GM19099 (cell line): ENCODE measurements at regions not wholly inside any gene's neighbourhood (a gene's known extent, or its start where the extent isn't known, plus 50 kb on each side); places are given as distances from the start of the nearest gene placed in this dataset.

Experiments
- POLR2A ChIP-seq: IDR thresholded peaks from 3 replicates; pipeline ENCODE4 v1.6.1; 2011; ENCODE audit warnings: low read depth; ENCODE audit not compliant: insufficient read length; ENCODE audit errors: extremely low read depth

DNA sequence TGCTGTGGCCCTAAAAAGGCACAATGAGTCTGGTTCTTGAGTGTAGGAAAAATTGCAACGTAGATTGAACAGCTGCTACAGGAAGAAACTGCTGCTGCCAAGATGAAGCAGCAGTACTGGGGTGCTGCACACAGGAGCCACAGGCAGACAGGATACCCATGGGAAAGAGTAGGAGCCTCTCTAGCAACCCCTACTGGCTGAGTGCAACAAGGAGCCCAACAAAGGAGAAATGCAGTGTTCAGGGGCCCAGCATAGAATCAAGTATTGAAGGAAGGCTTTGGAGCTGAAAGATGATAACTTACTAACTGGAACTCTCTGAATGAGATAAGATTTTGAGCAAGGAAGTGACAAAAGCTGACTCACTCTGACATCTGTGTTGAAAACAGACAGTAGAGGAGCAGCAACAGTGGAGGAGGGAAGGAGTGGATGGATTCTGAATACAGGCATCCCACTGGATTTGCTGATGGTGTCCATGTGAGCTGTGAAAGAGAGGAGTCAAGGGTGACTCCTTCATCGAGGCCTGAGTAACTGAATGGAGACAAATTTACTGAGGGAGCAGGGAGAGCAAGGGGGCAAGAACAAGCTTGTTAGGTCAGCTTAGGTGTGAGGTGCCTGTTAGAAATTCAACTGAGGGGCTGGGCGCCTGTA, 534.7 kb upstream of the JARID2 start:
- TF ChIP-seq POLR2A, result no peak

DNA sequence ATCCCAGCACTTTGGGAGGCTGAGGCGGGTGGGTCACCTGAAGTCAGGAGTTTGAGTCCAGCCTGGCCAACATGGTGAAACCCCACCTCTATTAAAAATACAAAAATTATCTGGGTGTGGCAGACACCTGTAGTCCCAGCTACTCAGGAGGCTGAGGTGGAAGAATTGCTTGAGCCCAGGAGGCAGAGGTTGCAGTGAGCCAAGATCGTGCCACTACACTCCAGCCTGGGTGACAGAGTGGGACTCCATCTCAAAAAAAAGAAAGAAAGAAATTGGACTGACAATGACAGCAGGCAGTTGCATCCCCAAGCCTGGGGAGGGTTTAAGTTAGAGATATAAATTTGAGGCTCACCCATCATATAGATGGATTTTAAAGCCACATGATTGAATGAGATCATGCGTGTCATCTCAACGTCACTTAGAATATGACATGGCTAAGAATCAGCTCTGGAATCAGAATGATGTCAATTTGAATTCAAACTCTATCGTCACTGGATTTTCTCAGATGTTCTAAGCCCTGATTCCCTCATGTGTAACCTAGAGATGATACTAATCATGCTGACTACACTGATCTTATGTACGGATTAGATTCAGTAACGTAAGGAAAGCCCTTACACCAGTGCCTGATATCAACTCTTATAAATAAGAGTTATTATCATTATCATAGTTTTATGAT, 534.0 kb upstream of the JARID2 start:
- no peak for TF ChIP-seq POLR2A

DNA sequence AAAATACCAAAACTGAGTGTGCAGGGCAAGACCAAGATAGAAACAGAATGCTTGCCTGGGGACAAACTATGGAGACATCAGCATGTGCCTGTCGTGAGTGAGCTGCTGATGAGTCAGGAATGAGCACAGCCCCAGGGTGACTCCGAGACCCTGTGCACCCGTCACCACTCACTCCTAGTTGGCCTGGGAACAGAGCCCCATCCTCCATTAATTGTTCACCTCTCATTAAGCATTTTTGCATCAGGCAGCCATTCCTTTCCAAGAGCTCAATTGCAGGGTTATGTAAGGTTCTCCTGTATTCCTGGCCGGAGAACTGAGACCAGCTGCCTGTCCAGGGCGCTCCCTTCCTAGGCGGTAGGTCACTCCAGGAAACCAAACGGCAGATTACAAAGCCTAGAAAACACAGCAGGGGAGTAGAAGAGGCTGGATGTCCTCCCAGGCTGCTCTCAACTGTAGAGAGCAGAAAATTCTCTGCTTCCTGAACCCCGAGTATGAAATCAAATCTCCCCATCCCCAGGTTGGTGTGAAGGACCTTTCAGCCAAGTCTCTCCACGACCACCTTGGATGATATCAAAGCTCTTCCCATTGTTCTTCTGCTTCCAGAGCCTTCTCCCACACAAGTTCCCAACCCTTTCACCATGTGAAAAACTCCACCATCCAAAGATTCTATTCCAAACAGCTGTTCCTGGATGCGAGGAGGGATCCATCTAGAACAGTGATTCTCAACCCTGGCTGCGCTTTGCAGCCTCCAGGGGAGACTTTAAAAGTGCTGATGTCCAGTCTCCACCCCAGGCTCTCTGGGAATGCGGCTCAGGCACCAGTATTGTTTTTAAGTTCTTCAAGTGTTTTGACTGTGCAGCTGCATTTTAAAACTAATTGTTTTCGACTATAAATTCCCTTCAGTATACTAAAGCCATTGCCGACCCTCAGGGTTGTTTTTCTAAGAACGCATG, 532.6 kb upstream of the JARID2 start:
- no peak for TF ChIP-seq POLR2A

DNA sequence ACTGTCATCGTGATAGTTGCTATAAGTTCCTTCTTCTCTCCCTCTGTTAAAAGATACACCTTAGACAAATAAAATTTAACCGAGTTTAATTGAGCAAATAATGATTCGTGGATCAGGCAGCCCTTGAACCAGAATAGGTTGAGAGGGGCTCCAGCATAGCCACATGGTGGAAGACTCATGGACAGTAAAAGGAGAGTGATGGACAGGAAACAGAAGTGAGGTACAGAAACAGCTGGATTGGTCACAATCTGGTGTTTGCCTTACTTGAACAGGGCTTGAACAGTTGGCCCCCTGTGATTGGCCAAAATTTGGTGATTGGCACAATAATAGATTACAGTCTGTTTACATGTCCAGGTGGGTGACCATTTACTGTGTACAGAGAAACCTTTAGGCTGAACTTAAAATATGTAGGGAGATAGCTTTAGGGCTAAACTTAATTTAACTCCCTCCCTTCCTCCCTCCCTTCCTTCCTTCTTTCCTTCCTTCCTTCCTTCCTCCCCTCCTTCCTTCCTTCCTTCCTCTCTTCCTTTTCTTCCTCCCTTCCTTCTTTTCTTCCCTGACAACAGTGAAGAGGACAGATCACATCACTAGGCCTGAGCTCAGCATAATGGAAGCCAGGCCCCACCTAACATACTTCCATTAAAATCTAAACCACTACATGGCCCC, 531.8 kb upstream of the JARID2 start:
- no peak for TF ChIP-seq POLR2A

DNA sequence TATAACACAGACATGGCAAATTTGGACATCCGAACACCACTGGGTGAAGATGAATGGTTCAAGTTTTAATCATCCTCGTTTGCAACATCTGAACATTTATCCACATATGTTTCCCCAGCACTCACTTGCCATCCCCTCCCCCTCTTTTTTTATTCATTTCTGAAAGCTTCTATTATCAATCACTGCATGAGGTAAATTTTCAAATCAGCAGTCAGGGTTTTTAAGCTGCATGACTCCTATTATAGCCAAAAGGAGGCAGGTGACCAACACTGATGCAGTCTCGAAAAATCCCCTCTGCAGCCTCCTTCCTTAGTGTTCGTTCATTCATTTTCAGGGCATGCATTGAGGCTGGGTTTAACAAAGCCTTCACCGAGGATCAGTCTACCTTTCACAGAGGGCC, 530.8 kb upstream of the JARID2 start:
- no peak for TF ChIP-seq POLR2A

DNA sequence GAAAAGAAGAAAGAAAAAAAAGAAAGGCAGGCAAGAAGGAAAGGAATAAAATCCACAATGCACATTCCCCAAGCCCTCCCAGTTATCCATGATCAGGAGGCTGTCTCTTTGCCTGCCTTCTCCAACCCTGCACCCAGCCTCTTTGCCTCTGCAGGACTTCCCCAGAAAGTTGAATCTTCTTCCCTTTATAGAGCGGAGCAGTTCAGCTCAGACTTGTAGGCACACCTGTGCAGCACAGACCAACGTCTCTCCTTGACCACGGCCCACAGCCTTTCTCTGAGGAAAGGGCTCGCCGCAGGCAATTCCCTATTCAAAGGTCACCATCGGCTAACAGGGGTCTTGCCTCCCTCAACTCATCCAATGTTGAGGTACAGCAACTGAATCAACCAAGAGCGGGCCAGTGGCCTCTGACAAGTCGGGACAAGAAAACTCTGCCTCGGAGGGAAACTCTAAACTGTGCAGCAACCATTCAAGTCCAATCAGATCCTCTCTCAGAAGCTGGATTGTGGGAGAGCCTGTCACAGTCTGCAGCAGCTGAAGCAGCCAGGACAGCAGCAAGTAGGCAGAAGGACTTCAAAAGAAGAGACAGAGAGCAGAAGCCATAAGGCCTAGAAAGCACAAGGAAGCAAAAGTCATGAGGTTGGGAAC, 529.2 kb upstream of the JARID2 start:
- no peak for TF ChIP-seq POLR2A

DNA sequence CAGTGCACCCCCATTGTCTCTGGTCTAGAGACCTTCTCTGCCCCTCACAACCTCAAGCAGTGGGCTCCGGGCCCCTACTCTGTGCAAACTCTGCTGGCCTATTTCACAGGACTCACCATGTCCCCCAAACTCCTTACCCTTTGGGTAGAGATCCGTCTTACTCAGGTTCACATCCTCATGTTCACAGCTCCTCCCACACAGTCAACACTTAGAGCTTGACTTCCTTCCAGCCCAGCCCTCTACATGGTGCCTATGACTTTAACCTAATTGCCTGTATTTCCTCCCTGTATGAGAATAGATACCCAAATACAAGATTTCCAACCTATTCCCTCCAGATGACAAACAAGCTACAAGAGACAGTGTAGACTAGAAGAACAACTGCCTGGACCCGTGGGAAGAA, 528.6 kb upstream of the JARID2 start:
- TF ChIP-seq POLR2A, result no peak

DNA sequence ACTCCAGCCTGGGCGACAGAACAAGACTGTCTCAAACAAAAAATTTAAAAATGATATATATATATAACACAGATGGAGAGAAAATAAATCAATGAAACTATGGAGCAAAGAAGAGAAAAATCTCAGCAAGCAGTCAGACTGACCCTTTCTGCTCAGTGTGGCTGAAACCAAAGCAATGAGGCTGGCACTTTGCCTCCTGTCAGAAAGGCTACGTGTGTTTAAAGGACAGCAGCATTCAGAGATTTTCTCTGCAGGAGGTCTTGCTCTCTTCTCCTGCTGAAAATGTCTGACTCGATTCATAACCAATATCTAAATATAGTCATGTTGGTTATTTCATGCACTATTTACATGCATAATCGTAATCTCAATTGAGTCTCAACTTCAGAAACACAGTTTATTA, 527.0 kb upstream of the JARID2 start:
- TF ChIP-seq POLR2A, result no peak

DNA sequence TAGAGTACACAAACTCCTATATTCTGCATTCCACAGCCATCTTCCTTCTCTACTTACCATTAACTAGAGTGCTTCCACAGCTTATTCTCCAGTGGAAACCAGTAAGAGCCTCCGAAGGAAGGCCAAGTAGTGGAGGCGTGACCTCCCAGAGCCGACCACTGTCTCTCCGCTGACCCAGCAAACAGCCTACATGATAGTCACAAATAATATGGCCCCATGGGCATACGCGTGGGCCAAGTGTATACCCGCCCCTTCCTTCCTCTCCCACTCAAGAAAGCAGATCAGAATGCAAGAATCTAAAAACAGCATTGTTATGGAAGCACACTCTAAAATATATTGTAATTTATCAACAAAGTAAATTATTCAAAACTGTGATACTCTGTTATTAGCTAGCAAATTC, 526.6 kb upstream of the JARID2 start:
- no peak for TF ChIP-seq POLR2A

DNA sequence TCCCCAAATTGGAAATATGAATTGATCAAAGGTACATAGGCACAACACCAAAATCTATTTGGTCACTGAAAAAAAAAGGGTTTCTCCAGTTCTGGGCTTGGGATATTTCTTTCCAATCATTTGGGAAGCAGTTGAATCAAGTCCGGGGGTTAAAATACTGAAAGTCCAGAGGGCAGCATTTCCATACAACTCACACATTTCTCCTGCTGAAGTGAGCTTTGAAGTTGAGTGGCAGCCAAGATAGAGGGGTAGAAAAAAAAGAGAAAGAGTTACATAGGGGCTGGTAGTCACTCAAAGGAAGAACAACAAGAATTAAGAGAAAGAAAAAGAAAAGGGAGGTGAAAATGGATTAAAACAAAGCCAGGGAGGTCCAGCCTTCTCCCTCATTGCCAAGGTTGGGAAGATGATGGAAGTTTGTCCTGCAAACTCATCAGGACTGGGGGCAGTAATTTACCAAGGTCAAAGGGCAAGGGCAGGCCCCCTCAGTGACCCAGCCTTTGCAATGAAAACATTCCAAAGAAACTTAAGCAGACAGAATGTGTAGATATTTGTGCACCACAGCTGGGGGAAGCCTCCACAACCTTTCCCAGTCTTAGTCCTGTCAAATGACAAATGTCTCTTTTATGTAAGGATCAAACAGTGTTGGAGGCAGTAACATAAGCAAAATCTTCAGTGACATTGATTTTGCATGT, 525.3 kb upstream of the JARID2 start:
- no peak for TF ChIP-seq POLR2A

DNA sequence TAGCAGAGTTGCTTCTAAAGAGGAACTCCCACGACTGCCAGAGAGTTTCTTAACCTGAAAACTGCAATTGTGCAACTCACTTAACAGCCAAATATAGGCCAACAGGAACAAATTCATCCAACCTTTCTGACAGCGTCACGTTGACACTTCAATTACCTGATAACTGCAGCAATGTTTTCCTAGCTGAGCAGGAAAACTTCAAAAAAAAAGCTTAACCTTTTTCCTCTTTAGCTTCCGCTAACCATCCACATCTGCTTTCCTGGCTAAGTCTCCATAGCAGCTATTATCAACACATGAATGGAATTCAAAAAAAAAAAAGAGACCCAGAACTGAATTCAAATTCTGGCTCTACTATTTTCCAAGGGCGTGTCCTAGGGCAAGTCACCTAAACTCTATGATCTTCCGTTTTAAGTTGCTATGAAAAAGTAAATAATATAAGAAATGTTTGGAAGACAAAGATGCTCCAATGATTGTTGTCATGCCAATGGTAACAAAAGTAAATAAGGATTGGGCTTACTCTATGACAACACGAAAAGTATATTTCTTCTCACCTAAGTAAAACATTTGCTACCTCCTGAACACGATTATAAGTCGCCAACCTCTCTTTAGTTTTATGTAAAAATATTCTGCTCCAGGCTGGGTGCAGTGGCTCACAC, 524.6 kb upstream of the JARID2 start:
- TF ChIP-seq POLR2A, result no peak

DNA sequence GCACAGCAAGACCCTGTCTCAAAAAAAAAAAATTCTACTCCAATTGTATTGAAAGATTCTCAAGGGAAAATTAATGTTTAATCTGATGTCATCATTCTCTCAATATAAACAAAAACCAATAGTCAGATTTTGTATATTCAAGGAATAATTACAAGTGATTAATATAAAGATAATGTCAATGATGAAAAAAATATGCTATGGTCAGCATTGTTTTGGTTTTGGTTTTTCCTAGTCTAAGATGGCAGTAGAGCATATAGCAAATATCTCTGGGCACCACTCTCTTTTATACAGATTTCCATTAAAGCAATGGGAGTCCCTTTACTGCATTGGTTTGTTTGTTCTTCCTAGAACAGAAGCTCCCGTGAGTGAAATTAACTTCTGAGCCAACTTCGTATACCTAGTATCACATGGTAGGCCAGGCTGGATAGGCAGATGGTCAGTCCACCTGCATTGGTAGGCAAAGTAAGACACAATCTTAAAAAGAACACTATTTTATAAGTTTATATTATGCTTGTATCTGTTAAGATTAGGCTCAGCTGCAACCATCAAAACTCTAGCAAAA, 523.8 kb upstream of the JARID2 start:
- no peak for TF ChIP-seq POLR2A

DNA sequence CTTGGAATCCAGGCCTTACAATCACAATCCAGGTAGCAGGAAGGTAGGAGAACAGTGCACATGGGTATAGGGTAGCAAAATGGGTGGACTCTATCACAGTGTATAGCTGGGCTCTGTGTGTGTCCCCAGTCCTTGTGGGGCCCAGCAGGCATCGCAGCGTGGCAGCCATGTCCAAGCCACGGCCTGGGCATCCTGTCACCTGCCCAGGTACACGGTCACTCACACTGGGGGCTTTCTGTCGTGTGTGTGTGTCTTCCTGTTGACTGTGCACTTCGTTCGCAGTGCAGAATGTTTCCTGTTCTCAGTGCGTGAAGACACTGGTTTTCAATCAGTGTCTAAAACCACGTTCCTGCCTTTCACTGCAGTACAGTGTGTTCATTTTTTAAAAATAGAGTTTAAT, 523.2 kb upstream of the JARID2 start:
- no peak for TF ChIP-seq POLR2A
